ENCODE measurements at regions not wholly inside any gene's neighbourhood (a gene's known extent, or its start where the extent isn't known, plus 50 kb on each side); places are given as distances from the start of the nearest gene placed in this dataset.

DNA sequence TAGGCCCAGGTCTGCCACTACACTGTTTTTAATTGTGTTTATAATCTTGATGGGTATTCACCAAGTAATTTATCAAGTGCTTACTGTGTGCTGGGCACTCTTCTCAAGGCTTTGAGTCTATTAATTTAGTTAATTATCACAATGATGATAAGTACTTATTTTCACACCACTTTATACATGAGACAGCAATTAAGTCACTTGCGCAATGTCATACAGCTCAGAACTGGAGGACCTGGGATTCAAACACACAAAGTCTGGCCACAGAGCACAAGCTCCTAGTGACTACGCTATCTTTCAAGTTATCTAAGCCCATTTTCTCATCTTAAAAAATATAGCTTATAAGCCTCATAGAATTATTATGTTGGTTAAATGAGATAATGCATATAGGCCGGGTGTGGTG is 85.0 kb downstream of the LLPH start:
- intact Hi-C loops (cut with micrococcal nuclease; ENCODE audit: unreplicated experiment): no loop called here
- Histone ChIP-seq H3K36me3 (ENCODE audit: low read depth) (no peaks in the 10 kb centered on the region), H3K4me1 (replicated peaks; ENCODE audit: insufficient read depth) (peaks cover 9% of the 10 kb centered on the region; the same call in 1 of the 2 replicates), H4K20me1 (ENCODE audit: insufficient read depth) (no peaks in the 10 kb centered on the region), H3K27me3 (ENCODE audit: insufficient read depth, low read depth) (no peaks in the 10 kb centered on the region), H3K27ac (no peak overlapping the region), H3K4me2 (no peak overlapping the region), H3K9me3 (ENCODE audit: insufficient read depth, low read depth) (no peaks in the 10 kb centered on the region), H3K4me3 (no peak overlapping the region), H3K79me2 (ENCODE audit: low read depth) (no peaks in the 10 kb centered on the region), H3F3A (ENCODE audit: insufficient read depth, low read depth) (no peaks in the 10 kb centered on the region; the same call in 1 of the 2 replicates), H2AFZ (no peak overlapping the region), H3K9me2 (ENCODE audit: insufficient read depth) (no peaks in the 10 kb centered on the region)
- TF ChIP-seq EZH2 (IDR thresholded peaks at IDR 0.05; ENCODE audit: low read depth): no peak
- TF ChIP-seq, protein P1, sequence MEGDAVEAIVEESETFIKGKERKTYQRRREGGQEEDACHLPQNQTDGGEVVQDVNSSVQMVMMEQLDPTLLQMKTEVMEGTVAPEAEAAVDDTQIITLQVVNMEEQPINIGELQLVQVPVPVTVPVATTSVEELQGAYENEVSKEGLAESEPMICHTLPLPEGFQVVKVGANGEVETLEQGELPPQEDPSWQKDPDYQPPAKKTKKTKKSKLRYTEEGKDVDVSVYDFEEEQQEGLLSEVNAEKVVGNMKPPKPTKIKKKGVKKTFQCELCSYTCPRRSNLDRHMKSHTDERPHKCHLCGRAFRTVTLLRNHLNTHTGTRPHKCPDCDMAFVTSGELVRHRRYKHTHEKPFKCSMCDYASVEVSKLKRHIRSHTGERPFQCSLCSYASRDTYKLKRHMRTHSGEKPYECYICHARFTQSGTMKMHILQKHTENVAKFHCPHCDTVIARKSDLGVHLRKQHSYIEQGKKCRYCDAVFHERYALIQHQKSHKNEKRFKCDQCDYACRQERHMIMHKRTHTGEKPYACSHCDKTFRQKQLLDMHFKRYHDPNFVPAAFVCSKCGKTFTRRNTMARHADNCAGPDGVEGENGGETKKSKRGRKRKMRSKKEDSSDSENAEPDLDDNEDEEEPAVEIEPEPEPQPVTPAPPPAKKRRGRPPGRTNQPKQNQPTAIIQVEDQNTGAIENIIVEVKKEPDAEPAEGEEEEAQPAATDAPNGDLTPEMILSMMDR (conservative IDR thresholded peaks at IDR 0.05): no peak
- DNase-seq: no peak
- BruUV-seq (replicated peaks): no TSS peak
- POLR2A ChIA-PET (ENCODE audit: unreplicated experiment): no interaction called here
- CTCF ChIA-PET: no interaction called here

DNA sequence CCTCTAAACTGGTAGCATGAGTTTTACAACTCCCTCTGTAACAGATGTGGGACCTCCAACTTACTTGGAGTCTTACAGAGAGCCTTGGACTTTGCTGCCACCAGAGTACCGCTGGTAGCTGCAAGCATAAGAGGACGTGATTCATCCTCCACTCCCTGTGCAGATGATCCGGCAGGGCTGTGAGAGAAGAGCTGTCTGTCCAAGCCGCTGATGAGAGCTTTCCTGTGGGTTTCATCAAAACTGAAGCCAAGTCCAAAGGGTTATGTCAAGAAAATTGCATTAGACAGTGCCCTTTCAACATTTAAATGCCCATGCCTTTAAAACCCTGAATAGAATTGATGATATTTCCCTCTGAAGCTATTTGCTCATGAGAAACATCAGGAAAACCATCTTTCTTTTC is 85.8 kb downstream of the LLPH start:
- no peaks in the 10 kb centered on the region for H3K9me3 ChIP-seq (ENCODE audit: insufficient read depth, low read depth)
- TF ChIP-seq, protein P1 (conservative IDR thresholded peaks at IDR 0.05): no peak
- no peak for TF ChIP-seq EZH2 (IDR thresholded peaks at IDR 0.05; ENCODE audit: low read depth)
- no peak overlapping the region for H3K4me2 ChIP-seq
- intact Hi-C loops (cut with micrococcal nuclease; ENCODE audit: unreplicated experiment): no loop called here
- no peaks in the 10 kb centered on the region for H3K9me2 ChIP-seq (ENCODE audit: insufficient read depth)
- no peak overlapping the region for H3K27ac ChIP-seq
- no TSS peak for BruUV-seq (replicated peaks)
- peaks cover 9% of the 10 kb centered on the region; the same call in 1 of the 2 replicates for H3K4me1 ChIP-seq (replicated peaks; ENCODE audit: insufficient read depth)
- H3K4me3 ChIP-seq: no peak overlapping the region
- DNase-seq: no peak
- H2AFZ ChIP-seq: no peak overlapping the region
- H3K36me3 ChIP-seq (ENCODE audit: low read depth): no peaks in the 10 kb centered on the region
- no peaks in the 10 kb centered on the region; the same call in 1 of the 2 replicates for H3F3A ChIP-seq (ENCODE audit: insufficient read depth, low read depth)
- H3K79me2 ChIP-seq (ENCODE audit: low read depth): no peaks in the 10 kb centered on the region
- CTCF ChIA-PET: no interaction called here
- no peaks in the 10 kb centered on the region for H3K27me3 ChIP-seq (ENCODE audit: insufficient read depth, low read depth)
- POLR2A ChIA-PET (ENCODE audit: unreplicated experiment): no interaction called here
- no peaks in the 10 kb centered on the region for H4K20me1 ChIP-seq (ENCODE audit: insufficient read depth)

DNA sequence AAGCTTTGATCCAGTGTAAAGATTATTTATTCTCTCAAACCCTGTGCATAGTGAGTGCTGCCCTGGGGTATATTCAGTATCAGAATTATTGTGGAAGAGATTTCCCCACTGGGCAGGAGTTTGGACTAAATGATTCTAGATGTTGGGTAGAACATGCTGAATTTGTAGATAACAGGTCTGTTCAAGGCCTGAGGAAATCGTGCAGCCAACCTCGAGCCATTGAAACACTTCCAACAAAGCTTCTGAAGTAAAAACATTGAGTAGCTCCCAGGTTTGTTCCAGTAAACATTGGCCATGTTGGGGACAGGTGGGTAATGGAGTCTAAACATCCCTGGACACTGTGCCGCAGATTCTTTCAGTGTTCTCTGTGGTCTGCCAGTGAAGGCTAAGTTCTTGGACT is 87.5 kb downstream of the LLPH start:
- TF ChIP-seq EZH2 (IDR thresholded peaks at IDR 0.05; ENCODE audit: low read depth): no peak
- TF ChIP-seq, protein P1 (conservative IDR thresholded peaks at IDR 0.05): no peak
- Histone ChIP-seq H3K4me1 (replicated peaks; ENCODE audit: insufficient read depth) (no peaks in the 10 kb centered on the region), H3K36me3 (ENCODE audit: low read depth) (no peaks in the 10 kb centered on the region), H2AFZ (no peak overlapping the region), H4K20me1 (ENCODE audit: insufficient read depth) (no peaks in the 10 kb centered on the region), H3K27me3 (ENCODE audit: insufficient read depth, low read depth) (no peaks in the 10 kb centered on the region), H3F3A (ENCODE audit: insufficient read depth, low read depth) (no peaks in the 10 kb centered on the region), H3K4me2 (no peak overlapping the region), H3K4me3 (no peak overlapping the region), H3K27ac (no peak overlapping the region), H3K9me3 (ENCODE audit: insufficient read depth, low read depth) (no peaks in the 10 kb centered on the region), H3K79me2 (ENCODE audit: low read depth) (no peaks in the 10 kb centered on the region), H3K9me2 (ENCODE audit: insufficient read depth) (no peaks in the 10 kb centered on the region)
- DNase-seq: no peak
- POLR2A ChIA-PET (ENCODE audit: unreplicated experiment): interaction anchor here (0.7 kb wide), 1 partner anchor 165 kb away, joined by 4 read pairs; no protein-coding TSS in a partner anchor
- BruUV-seq (replicated peaks): no TSS peak
- CTCF ChIA-PET: no interaction called here
- intact Hi-C loops (cut with micrococcal nuclease; ENCODE audit: unreplicated experiment): no loop called here

Data from PC-9 (cell line).